ENCODE measurements at regions not wholly inside any gene's neighbourhood (a gene's known extent, or its start where the extent isn't known, plus 50 kb on each side); places are given as distances from the start of the nearest gene placed in this dataset.
"Not testable (repeated sequence)": the region's sequence is repeated elsewhere in the genome, so short reads cannot be mapped to it uniquely, and the experiment has no call there.

DNA sequence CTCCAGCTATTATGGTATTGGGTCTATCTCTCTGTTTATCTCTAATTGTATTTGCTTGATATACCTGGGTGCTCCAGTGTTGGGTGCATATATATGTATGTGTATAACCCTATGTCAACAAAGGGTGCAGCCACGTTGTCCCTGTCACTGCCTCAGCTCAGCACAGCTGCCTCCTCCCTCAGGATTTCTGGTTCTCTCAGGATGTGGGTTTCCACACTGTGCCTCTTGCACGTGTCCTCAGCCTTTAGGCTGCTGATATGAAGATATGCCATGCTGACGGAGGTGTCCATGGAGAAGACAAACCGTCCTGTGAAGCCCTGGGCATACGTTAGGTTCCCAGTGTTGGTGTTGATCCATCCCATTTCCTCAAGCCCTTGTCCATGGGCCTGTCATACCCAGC lies 791.2 kb downstream of the TMEM121 start:
- H3K27ac ChIP-seq (ENCODE audit: low read depth, low read length), result no peak overlapping the region
- H3K4me1 ChIP-seq (ENCODE audit: control insufficient read depth in 5 of 5, insufficient read depth in 5 of 5, low read length in 5 of 5), result no peaks in the 10 kb centered on the region
- H3K36me3 ChIP-seq (ENCODE audit: control insufficient read depth in 5 of 5, insufficient read depth in 5 of 5, low read length in 5 of 5), result no peaks in the 10 kb centered on the region
- H3K27me3 ChIP-seq (ENCODE audit: control insufficient read depth in 5 of 5, insufficient read depth in 4 of 5, low read length in 5 of 5), result peaks cover 0 to 17% (median 3%) of the 10 kb centered on the region in 5 donors
- H3K4me3 ChIP-seq (ENCODE audit: low read depth in 1 of 5, low read length in 5 of 5), result no peak overlapping the region
- H3K9me3 ChIP-seq (ENCODE audit: control insufficient read depth in 5 of 5, low read length in 5 of 5), result peaks cover 0 to 3% (median 0%) of the 10 kb centered on the region in 5 donors
- no peak overlapping the region for H3K9ac ChIP-seq (ENCODE audit: low read length in 5 of 5)

DNA sequence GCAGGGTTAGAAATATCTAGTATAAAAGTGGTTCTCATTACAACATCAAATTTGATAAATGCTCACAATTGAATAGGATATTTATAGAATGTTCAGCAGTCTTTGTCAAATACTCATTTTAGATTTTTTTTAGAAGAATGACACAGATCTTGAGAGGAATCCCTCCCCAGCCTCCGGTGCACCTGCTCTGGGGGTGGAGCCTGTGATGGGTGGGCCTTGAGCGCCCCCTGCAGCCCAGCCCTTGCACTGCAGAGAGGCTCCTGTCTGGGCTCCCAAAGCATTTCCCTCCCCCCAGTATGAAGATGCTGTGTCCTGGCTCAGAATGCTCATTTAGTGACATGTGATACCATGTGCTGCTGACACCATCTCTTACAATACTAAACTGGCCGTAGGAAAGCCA lies 792.3 kb downstream of the TMEM121 start:
- no peak overlapping the region for H3K27ac ChIP-seq (ENCODE audit: low read depth, low read length)
- H3K4me1 ChIP-seq (ENCODE audit: control insufficient read depth in 5 of 5, insufficient read depth in 5 of 5, low read length in 5 of 5), result no peaks in the 10 kb centered on the region
- H3K4me3 ChIP-seq (ENCODE audit: low read depth in 1 of 5, low read length in 5 of 5), result no peak overlapping the region
- H3K27me3 ChIP-seq (ENCODE audit: control insufficient read depth in 5 of 5, insufficient read depth in 4 of 5, low read length in 5 of 5), result peaks cover 0 to 20% (median 3%) of the 10 kb centered on the region in 5 donors
- no peaks in the 10 kb centered on the region for H3K36me3 ChIP-seq (ENCODE audit: control insufficient read depth in 5 of 5, insufficient read depth in 5 of 5, low read length in 5 of 5)
- H3K9me3 ChIP-seq (ENCODE audit: control insufficient read depth in 5 of 5, low read length in 5 of 5), result peaks cover 0 to 3% (median 0%) of the 10 kb centered on the region in 5 donors
- H3K9ac ChIP-seq (ENCODE audit: low read length in 5 of 5), result no peak overlapping the region

DNA sequence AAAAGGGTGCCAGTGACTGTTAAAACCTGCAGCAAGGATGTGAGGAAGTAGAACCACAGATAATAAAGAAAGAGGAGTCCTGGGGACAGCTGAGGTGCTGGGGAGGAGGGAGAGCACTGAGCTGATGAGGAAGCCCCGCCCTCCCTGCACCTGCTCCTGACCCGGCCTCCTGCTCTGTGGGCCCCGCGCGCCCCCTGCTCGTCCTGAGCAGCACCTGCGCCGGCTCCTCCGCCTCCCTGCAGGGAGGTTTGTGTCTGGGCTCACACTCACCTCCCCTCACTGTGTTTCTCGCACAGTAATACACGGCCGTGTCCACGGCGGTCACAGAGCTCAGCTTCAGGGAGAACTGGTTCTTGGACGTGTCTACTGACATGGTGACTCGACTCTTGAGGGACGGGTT lies 797.6 kb downstream of the TMEM121 start:
- not testable (repeated sequence) for H3K9me3 ChIP-seq (ENCODE audit: control insufficient read depth in 5 of 5, low read length in 5 of 5); H3K9ac ChIP-seq (ENCODE audit: low read length in 5 of 5); H3K27ac ChIP-seq (ENCODE audit: low read depth, low read length); H3K36me3 ChIP-seq (ENCODE audit: control insufficient read depth in 5 of 5, insufficient read depth in 5 of 5, low read length in 5 of 5); H3K4me1 ChIP-seq (ENCODE audit: control insufficient read depth in 5 of 5, insufficient read depth in 5 of 5, low read length in 5 of 5); H3K4me3 ChIP-seq (ENCODE audit: low read depth in 1 of 5, low read length in 5 of 5)
- H3K27me3 ChIP-seq (ENCODE audit: control insufficient read depth in 5 of 5, insufficient read depth in 4 of 5, low read length in 5 of 5), result peaks cover 0 to 14% (median 3%) of the 10 kb centered on the region in 5 donors

DNA sequence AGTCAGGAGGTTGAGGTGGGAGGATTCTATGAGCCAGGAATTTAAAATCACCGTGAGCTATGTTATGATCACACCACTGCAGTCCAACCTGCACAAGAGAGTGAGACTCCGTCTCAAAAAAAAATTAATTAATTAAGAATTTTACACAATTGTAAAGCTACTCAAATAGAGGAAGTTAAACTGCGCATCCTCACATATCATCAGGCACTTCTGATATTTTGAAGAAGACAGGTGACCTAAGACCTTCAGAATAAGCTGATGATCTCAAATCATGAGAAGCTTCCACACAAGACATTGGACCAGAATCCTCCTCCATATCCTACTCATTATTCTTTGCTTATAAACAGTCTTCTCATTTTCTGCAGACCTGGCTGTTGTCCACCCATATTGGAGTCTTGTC lies 800.9 kb downstream of the TMEM121 start:
- H3K4me1 ChIP-seq (ENCODE audit: control insufficient read depth in 5 of 5, insufficient read depth in 5 of 5, low read length in 5 of 5), result no peaks in the 10 kb centered on the region
- no peak overlapping the region for H3K9ac ChIP-seq (ENCODE audit: low read length in 5 of 5)
- H3K9me3 ChIP-seq (ENCODE audit: control insufficient read depth in 5 of 5, low read length in 5 of 5), result no peaks in the 10 kb centered on the region
- peaks cover 0 to 8% (median 3%) of the 10 kb centered on the region in 5 donors for H3K27me3 ChIP-seq (ENCODE audit: control insufficient read depth in 5 of 5, insufficient read depth in 4 of 5, low read length in 5 of 5)
- H3K27ac ChIP-seq (ENCODE audit: low read depth, low read length), result no peak overlapping the region
- no peak overlapping the region for H3K4me3 ChIP-seq (ENCODE audit: low read depth in 1 of 5, low read length in 5 of 5)
- no peaks in the 10 kb centered on the region for H3K36me3 ChIP-seq (ENCODE audit: control insufficient read depth in 5 of 5, insufficient read depth in 5 of 5, low read length in 5 of 5)

DNA sequence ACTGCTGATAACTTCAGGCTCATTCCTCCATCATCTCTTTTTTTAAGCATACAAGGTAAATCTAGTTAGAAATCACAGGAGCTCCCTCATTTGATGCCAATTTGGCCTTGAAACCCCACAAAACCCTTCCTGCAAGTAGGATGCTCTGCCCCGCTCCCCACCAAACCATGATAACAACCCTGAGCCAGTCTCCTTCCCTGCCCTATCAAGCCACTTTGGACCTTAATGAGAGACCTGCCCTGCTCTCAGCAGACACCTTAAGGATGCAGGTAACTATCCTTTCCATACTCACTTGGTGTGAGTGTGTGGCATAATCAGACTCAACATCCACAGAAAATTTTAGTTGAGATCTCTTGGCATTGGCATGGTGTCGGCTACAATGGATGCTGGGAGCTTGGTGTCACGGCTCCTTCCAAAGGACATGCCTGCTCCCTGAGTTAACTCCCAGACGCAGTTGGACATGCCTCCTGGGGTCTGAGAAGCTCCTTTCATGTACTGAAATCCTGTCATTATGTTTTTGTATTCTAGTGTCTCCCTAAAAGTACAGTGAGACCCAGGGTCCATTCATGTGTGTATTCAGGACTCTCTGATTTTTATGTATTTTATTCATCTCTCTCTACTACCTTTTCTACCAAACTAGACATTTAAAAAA lies 801.4 kb downstream of the TMEM121 start:
- H3K9me3 ChIP-seq (ENCODE audit: control insufficient read depth in 5 of 5, low read length in 5 of 5); H3K4me3 ChIP-seq (ENCODE audit: low read depth in 1 of 5, low read length in 5 of 5): not testable (repeated sequence)

DNA sequence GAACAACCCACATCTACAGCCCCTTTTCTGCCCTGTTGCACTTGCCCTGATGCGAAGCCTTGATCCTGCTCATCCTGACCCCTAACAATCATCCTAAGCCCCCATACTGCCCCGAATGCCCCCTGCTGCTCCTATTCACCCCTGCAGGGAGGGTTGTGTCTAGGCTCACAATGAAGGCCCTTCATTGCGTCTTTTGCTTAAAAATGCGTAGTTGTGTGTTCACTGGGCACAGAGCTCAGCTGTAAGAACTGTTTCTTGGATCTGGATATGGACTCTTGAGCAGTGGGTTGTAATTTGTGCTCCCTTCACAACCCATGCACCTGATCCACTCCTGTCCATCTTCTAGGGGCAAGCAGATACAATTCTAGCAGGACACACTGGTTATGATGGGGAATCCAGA lies 802.9 kb downstream of the TMEM121 start:
- H3K4me3 ChIP-seq (ENCODE audit: low read depth in 1 of 5, low read length in 5 of 5); H3K36me3 ChIP-seq (ENCODE audit: control insufficient read depth in 5 of 5, insufficient read depth in 5 of 5, low read length in 5 of 5); H3K9me3 ChIP-seq (ENCODE audit: control insufficient read depth in 5 of 5, low read length in 5 of 5); H3K4me1 ChIP-seq (ENCODE audit: control insufficient read depth in 5 of 5, insufficient read depth in 5 of 5, low read length in 5 of 5); H3K9ac ChIP-seq (ENCODE audit: low read length in 5 of 5); H3K27me3 ChIP-seq (ENCODE audit: control insufficient read depth in 5 of 5, insufficient read depth in 4 of 5, low read length in 5 of 5); H3K27ac ChIP-seq (ENCODE audit: low read depth, low read length): not testable (repeated sequence)

More for the DNA sequence above, 801.4 kb downstream of the TMEM121 start:
- not testable (repeated sequence) for H3K36me3 ChIP-seq (ENCODE audit: control insufficient read depth in 5 of 5, insufficient read depth in 5 of 5, low read length in 5 of 5); H3K27ac ChIP-seq (ENCODE audit: low read depth, low read length); H3K27me3 ChIP-seq (ENCODE audit: control insufficient read depth in 5 of 5, insufficient read depth in 4 of 5, low read length in 5 of 5); H3K9ac ChIP-seq (ENCODE audit: low read length in 5 of 5); H3K4me1 ChIP-seq (ENCODE audit: control insufficient read depth in 5 of 5, insufficient read depth in 5 of 5, low read length in 5 of 5)

DNA sequence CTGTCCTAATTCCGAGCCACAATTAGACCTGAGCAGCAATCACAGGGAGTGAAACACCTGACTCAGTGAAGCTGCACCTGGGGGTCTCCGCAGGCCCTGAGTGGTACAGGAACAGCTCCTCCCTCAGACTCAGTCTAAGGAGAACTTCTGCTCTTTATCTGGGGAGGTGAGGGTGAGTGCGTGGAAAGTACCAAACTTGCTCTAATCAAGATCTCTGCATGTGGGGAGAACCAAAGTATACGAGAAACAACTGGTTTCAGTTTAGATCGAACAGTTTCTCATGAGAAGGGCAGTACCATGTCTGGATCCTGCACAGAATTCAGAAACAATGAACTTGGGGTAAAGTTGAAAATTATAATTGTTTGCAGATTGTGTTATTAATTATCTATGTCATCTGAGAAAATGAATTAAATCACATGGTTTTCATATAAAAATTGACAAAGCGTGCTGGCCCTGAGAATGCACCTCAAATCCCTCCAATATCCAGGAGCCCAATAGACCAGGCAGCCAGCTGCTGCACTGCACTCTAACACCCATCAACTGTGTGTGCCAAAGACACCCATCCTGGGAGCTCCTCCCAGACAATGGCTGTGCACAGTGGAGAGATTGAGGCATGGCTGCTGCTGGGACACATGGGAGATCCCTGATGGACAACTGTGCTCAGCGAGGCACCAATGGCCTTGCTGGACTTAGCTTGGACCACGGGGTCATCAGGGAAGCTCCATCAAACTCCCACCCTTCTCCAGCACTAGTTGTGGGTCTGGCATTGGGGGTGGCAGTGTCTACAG lies 803.8 kb downstream of the TMEM121 start:
- not testable (repeated sequence) for H3K9me3 ChIP-seq (ENCODE audit: control insufficient read depth in 5 of 5, low read length in 5 of 5); H3K4me1 ChIP-seq (ENCODE audit: control insufficient read depth in 5 of 5, insufficient read depth in 5 of 5, low read length in 5 of 5); H3K36me3 ChIP-seq (ENCODE audit: control insufficient read depth in 5 of 5, insufficient read depth in 5 of 5, low read length in 5 of 5); H3K27me3 ChIP-seq (ENCODE audit: control insufficient read depth in 5 of 5, insufficient read depth in 4 of 5, low read length in 5 of 5); H3K27ac ChIP-seq (ENCODE audit: low read depth, low read length); H3K9ac ChIP-seq (ENCODE audit: low read length in 5 of 5); H3K4me3 ChIP-seq (ENCODE audit: low read depth in 1 of 5, low read length in 5 of 5)

DNA sequence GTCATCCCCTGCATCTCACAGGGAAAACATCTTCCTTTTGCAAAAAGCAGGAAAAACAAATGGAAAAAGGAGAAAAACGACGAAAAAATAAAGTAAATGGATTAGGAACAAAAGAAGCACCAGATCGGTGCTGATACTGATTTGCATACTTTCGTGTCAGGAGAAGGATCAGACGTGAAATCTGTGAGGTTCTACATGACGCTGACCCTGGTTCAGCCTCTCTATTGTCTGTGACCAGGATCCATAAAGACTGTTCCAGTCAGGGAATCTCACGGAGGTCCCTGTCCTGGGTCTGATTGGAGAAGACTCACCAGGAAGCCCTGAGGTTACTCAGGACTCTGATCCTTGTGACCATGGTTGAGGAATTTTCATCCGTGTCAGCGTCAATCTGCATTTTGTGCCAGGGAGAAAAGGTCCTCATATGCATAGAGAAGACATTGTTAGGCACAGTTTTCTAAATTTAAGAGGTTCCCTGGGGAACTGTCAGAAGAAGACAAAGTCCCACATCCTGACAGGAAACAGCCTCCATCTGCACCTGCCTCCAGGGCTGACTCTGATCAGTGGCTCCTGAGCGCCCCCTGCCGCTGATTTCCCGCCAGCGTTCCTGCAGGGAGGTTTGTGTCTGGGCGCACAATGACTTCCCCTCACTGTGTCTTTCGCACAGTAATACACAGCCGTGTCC lies 808.2 kb downstream of the TMEM121 start:
- not testable (repeated sequence) for H3K4me3 ChIP-seq (ENCODE audit: low read depth in 1 of 5, low read length in 5 of 5); H3K27ac ChIP-seq (ENCODE audit: low read depth, low read length)

DNA sequence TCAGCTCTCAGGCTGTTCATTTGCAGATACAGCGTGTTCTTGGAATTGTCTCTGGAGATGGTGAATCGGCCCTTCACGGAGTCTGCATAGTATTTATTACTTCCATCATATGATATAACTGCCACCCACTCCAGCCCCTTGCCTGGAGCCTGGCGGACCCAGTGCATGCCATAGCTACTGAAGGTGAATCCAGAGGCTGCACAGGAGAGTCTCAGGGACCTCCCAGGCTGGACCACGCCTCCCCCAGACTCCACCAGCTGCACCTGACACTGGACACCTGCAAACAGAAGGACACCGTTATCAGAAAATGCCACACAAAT lies 808.7 kb downstream of the TMEM121 start:
- H3K36me3 ChIP-seq (ENCODE audit: control insufficient read depth in 5 of 5, insufficient read depth in 5 of 5, low read length in 5 of 5); H3K27ac ChIP-seq (ENCODE audit: low read depth, low read length); H3K9me3 ChIP-seq (ENCODE audit: control insufficient read depth in 5 of 5, low read length in 5 of 5); H3K9ac ChIP-seq (ENCODE audit: low read length in 5 of 5); H3K27me3 ChIP-seq (ENCODE audit: control insufficient read depth in 5 of 5, insufficient read depth in 4 of 5, low read length in 5 of 5); H3K4me1 ChIP-seq (ENCODE audit: control insufficient read depth in 5 of 5, insufficient read depth in 5 of 5, low read length in 5 of 5); H3K4me3 ChIP-seq (ENCODE audit: low read depth in 1 of 5, low read length in 5 of 5): not testable (repeated sequence)

More for the DNA sequence above, 808.2 kb downstream of the TMEM121 start:
- H3K4me1 ChIP-seq (ENCODE audit: control insufficient read depth in 5 of 5, insufficient read depth in 5 of 5, low read length in 5 of 5); H3K9me3 ChIP-seq (ENCODE audit: control insufficient read depth in 5 of 5, low read length in 5 of 5); H3K36me3 ChIP-seq (ENCODE audit: control insufficient read depth in 5 of 5, insufficient read depth in 5 of 5, low read length in 5 of 5); H3K27me3 ChIP-seq (ENCODE audit: control insufficient read depth in 5 of 5, insufficient read depth in 4 of 5, low read length in 5 of 5); H3K9ac ChIP-seq (ENCODE audit: low read length in 5 of 5): not testable (repeated sequence)

DNA sequence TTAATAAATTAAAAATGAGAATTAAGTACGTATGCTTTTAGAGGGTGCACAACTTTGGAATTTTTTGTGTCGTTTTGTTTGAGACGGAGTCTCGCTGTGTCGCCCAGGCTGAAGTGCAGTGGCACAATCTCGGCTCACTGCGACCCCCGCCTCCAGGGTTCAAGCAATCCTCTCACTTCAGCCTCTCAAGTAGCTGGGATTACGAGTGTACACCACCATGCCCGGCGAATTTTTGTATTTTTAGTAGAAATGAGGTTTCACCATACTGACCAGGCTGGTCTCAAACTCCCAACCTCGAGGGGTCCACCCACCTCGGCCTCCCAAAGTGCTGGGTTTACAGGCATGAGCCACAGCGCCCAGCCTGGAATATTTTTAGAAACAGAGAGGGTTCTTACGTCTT lies 812.4 kb downstream of the TMEM121 start:
- not testable (repeated sequence) for H3K4me3 ChIP-seq (ENCODE audit: low read depth in 1 of 5, low read length in 5 of 5); H3K27ac ChIP-seq (ENCODE audit: low read depth, low read length); H3K4me1 ChIP-seq (ENCODE audit: control insufficient read depth in 5 of 5, insufficient read depth in 5 of 5, low read length in 5 of 5); H3K9me3 ChIP-seq (ENCODE audit: control insufficient read depth in 5 of 5, low read length in 5 of 5); H3K36me3 ChIP-seq (ENCODE audit: control insufficient read depth in 5 of 5, insufficient read depth in 5 of 5, low read length in 5 of 5); H3K27me3 ChIP-seq (ENCODE audit: control insufficient read depth in 5 of 5, insufficient read depth in 4 of 5, low read length in 5 of 5); H3K9ac ChIP-seq (ENCODE audit: low read length in 5 of 5)
